Lung (tissue), 11 donors: ENCODE measurements at regions not wholly inside any gene's neighbourhood (a gene's known extent, or its start where the extent isn't known, plus 50 kb on each side); places are given as distances from the start of the nearest gene placed in this dataset.
"Not testable (repeated sequence)": the region's sequence is repeated elsewhere in the genome, so short reads cannot be mapped to it uniquely, and the experiment has no call there.

Experiments used
- ATAC-seq: fragments of 200-7000 bp; cut with Tn5 transposase; one replicate; pipeline ENCODE4 v1.9.1; 2020; ENCODE audit warnings: moderate number of reproducible peaks; ENCODE audit not compliant: insufficient read depth, low FRiP score
- DNase-seq, 3 donors: peaks; one replicate each; pipeline ENCODE4 v3.0.0-alpha.2; 2013 to 2017
- H3K27ac ChIP-seq, 2 donors: one replicate each; pipeline ENCODE4 v1.5.1; 2013; ENCODE audit warnings: mild to moderate bottlenecking in 2 of 2, moderate library complexity in 2 of 2, control low read depth in 1 of 2, inconsistent platforms in 1 of 2, low read depth in 1 of 2, low read length in 1 of 2
- H3K27me3 ChIP-seq, 3 donors: one replicate each; pipeline ENCODE4 v1.5.1; 2013; ENCODE audit warnings: low read length in 2 of 3; ENCODE audit not compliant: control insufficient read depth in 3 of 3, insufficient read depth in 3 of 3
- H3K36me3 ChIP-seq, 4 donors: one replicate each; pipeline ENCODE4 v1.5.1; 2013; ENCODE audit warnings: low read length in 4 of 4, mild to moderate bottlenecking in 1 of 4, moderate library complexity in 1 of 4; ENCODE audit not compliant: control insufficient read depth in 4 of 4, insufficient read depth in 4 of 4
- H3K4me1 ChIP-seq, 5 donors: one replicate each; pipeline ENCODE4 v1.5.1; 2013; ENCODE audit warnings: low read length in 5 of 5, mild to moderate bottlenecking in 2 of 5, moderate library complexity in 1 of 5; ENCODE audit not compliant: control insufficient read depth in 5 of 5, insufficient read depth in 5 of 5
- H3K4me3 ChIP-seq: one replicate; pipeline ENCODE4 v1.5.1; 2013; ENCODE audit warnings: mild to moderate bottlenecking, control low read depth, moderate library complexity
- H3K9ac ChIP-seq, 2 donors: one replicate each; pipeline ENCODE4 v1.5.1; 2013; ENCODE audit warnings: low read length in 2 of 2, control low read depth in 1 of 2; ENCODE audit not compliant: insufficient read depth in 1 of 2
- H3K9me3 ChIP-seq, 4 donors: one replicate each; pipeline ENCODE4 v1.5.1; 2013; ENCODE audit warnings: low read length in 3 of 4, mild to moderate bottlenecking in 1 of 4, moderate library complexity in 1 of 4; ENCODE audit not compliant: control insufficient read depth in 4 of 4, insufficient read depth in 3 of 4
- CTCF ChIP-seq: IDR thresholded peaks from 2 replicates; pipeline ENCODE4 v1.5.1; 2012; ENCODE audit warnings: mild to moderate bottlenecking; ENCODE audit errors: control extremely low read depth, extremely low read depth
- whole genome bisulfite sequencing, 2 donors: extraction: QIAGEN DNeasy Blood & Tissue Kit; methylation state at CpG; one replicate each; pipeline ENCODE4 v1.1.7; 2013; 5-methylcytosine and 5-hydroxymethylcytosine counted together
- donor health status: control.
- donor health status: control.
- donor health status: Bipolar disorder and iron deficiency.
- donor health status: healthy.
- donor health status: DM: yes; HTN: yes; CAD: no.

- no peak for TF ChIP-seq CTCF
- Histone ChIP-seq H3K9me3 (no peaks in the 10 kb centered on the region), H3K4me3 (no peak overlapping the region), H3K27ac (no peak overlapping the region), H3K27me3 (no peaks in the 10 kb centered on the region), H3K9ac (no peak overlapping the region), H3K36me3 (no peaks in the 10 kb centered on the region), H3K4me1 (peaks cover 0 to 1% (median 0%) of the 10 kb centered on the region in 5 donors)
- ATAC-seq (no peak), DNase-seq (no peak)
These were observed 164.8 kb upstream of the JUN start for GRCh38 chr1:58948671-58949070.

GRCh38 chr1:58949551-58950220 is 165.8 kb upstream of the JUN start:
- H3K9ac ChIP-seq = no peak overlapping the region
- TF ChIP-seq CTCF = no peak
- no peaks in the 10 kb centered on the region for H3K27me3 ChIP-seq
- DNase-seq (no peak), ATAC-seq (no peak)
- H3K27ac ChIP-seq = no peak overlapping the region
- no peaks in the 10 kb centered on the region for H3K9me3 ChIP-seq
- H3K36me3 ChIP-seq = no peaks in the 10 kb centered on the region
- H3K4me1 ChIP-seq = peaks cover 0 to 1% (median 0%) of the 10 kb centered on the region in 5 donors
- 93 to 96% methylated on average over 3 of the region's 3 CpGs for WGBS, 2 donors
- H3K4me3 ChIP-seq = no peak overlapping the region

- Histone ChIP-seq H3K4me1 (peaks cover 0 to 1% (median 0%) of the 10 kb centered on the region in 5 donors), H3K27ac (no peak overlapping the region), H3K4me3 (no peak overlapping the region), H3K36me3 (no peaks in the 10 kb centered on the region), H3K9me3 (no peaks in the 10 kb centered on the region), H3K27me3 (no peaks in the 10 kb centered on the region), H3K9ac (no peak overlapping the region)
- no peak for DNase-seq
- WGBS, 2 donors = 96% methylated on average over 7 of the region's 7 CpGs
- ATAC-seq = no peak
- no peak for TF ChIP-seq CTCF
These were observed 167.1 kb upstream of the JUN start for GRCh38 chr1:58950897-58951296.

- not testable (repeated sequence) for DNase-seq, H3K9ac ChIP-seq, H3K36me3 ChIP-seq, H3K9me3 ChIP-seq, H3K4me1 ChIP-seq, H3K27me3 ChIP-seq, ATAC-seq, H3K4me3 ChIP-seq, H3K27ac ChIP-seq
- whole genome bisulfite sequencing, 2 donors = 92 to 100% methylated on average over 1 of the region's 1 CpG
These were observed 170.1 kb upstream of the JUN start for GRCh38 chr1:58953951-58954350.

- H3K27ac ChIP-seq = not testable (repeated sequence)
These were observed 179.4 kb upstream of the JUN start for GRCh38 chr1:58963287-58963686.

More at GRCh38 chr1:58963287-58963686, 179.4 kb upstream of the JUN start:
- ATAC-seq, H3K27me3 ChIP-seq, H3K36me3 ChIP-seq, H3K9ac ChIP-seq, DNase-seq, H3K4me3 ChIP-seq, H3K9me3 ChIP-seq: not testable (repeated sequence)
- peaks cover 0 to 16% (median 4%) of the 10 kb centered on the region in 5 donors for H3K4me1 ChIP-seq
- 63 to 85% methylated on average over 2 of the region's 2 CpGs for WGBS, 2 donors
